ENCODE measurements at regions not wholly inside any gene's neighbourhood (a gene's known extent, or its start where the extent isn't known, plus 50 kb on each side); places are given as distances from the start of the nearest gene placed in this dataset.
"Not testable (repeated sequence)": the region's sequence is repeated elsewhere in the genome, so short reads cannot be mapped to it uniquely, and the experiment has no call there.

DNA sequence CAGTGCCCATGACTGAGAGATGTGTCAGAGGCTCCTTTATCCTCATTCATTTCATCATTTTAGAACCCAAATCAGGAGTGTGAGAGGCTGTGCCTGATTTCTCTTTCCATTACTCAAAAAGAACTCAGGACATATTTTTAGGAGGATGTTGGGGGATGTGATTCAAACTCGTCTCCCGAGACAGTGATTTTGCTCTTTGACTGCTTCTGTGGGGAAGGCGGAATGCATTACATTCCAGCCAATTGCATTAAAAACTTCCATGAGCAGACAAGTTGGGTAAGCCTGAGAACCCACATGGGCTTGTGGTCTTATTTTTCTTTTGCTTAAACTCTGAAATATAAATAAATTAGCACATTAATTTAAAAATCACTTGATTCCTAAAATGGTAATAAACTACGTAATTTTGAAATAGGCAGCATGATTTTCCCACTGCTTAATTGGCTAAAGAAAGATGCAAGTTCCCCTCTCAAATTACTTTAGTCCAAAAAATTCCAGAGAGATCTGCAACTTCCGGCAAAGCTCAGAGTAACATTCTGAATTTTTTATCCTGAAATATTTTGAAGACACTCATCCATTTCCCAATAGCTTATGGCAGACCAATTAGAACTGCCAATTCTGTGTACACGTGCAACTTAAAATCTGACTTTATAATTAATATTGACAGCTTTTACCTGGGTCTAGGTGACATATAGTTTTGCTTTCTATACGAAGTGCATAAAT lies 185.6 kb downstream of the C7orf25 start:
- FAIRE-seq (no peak), DNase-seq (ENCODE audit: low spot score in 2 of 2) (no peak)

DNA sequence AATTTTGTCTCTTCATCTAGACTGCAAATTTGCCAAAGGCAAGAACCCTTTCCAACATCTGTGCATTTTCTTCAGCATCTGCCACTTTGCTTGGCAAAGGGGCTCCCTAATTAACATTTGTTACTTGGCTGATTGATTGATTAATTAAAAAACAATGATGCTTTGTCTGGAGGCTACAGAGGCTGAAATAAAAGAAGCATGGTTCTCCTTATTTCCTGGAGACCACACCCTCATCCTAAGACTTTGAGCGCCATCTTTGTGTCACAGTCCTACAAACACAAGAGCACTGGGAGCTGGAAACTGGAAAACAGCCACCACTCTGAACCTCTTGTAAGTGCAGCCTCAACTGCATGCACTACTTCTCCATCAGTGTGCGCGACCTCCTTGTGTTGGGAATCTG lies 189.2 kb downstream of the C7orf25 start:
- no peak for FAIRE-seq
- no peak for DNase-seq (ENCODE audit: low spot score in 2 of 2)

DNA sequence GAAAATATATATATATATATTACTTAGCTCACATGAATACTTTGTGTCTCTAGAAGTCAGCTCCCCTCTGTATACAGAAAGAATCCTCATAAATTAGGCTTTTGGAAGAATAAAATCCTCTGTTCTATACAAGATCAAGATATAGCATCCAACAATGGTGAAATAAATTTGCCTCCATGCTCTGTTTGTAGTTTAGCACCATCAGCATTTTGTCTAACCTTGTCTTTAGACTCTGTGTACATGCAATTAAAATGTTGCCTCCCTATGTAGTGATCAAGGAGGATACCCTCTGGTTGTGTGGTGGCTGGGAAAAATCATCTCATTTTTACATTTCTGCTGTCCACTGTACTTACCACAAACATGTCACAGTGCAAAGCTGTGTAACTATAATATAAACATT lies 189.7 kb downstream of the C7orf25 start:
- DNase-seq (ENCODE audit: low spot score in 2 of 2) (no peak), FAIRE-seq (no peak)

DNA sequence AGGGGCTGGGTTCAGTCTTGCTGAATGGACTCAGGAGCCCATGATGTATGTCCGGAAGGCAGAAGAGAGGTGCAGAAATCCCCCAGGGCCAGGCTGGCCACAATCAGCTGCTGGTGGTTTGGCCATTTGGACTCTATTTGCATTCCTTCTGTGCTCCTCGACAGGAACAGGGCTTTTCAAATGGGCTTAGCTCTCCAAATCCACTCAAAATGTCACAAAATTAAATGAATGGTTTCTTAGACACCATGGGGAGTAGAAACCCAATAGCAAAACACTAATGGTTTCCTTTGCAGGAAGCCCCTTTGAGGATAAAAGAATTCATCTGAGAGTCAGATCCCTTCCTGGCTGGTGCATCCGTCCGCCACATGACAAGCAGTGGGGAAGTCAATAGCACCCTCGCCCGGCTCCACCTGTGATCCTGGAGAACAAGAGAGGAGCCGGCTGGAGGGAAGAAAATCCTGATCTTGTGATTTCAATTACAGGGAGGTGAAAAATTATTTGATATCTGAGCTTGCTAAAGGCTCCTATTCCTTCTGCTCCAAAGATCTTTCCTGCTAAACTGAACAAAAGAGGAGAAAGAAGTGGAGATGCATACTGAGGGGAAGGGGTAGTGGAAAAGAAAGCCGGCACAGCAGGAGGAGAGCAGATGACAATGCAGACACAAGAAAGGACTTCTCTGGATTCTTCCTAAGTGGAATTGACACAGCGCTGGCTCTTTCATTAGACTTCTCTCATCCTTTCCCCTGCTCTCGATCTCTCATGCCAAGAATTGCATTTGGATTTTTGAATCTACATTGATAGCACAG lies 190.7 kb downstream of the C7orf25 start:
- no peak for FAIRE-seq
- no peak for DNase-seq (ENCODE audit: low spot score in 2 of 2)

DNA sequence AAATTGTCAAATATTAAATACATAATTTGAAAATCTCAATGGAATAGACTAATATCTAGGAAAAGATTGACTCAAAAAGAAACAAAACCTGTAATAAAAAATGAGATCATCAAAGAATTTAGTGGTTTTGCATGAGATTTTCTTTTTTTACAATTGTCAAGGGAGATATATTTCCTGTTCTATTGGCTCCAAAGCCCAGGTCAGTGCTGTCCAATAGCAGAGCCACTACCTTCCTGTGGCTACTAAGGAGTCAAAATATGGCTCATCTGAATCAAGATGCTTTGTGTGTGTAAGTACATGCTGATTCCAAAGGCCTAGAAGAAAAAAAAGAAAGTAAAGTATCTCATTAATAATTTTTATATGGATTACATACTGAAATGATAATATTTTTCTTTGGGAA lies 191.9 kb downstream of the C7orf25 start:
- FAIRE-seq (no peak), DNase-seq (ENCODE audit: low spot score in 2 of 2) (no peak)

DNA sequence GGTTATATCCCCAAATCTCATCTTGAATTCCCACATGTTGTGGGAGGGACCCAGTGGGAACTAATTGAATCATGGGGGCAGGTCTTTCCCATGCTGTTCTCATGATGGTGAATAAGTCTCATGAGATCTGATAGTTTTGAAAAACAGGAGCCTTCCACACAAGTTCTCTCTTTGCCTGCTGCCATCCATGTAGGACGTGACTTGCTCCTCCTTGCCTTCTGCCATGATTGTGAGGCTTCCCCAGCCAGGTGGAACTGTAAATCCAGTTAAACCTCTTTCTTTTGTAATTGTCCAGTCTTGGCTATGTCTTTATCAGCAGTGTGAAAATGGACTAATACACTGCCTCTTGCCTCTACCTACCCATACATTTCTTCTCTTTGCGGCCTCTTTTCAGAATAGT lies 193.4 kb downstream of the C7orf25 start:
- FAIRE-seq; DNase-seq (ENCODE audit: low spot score in 2 of 2): not testable (repeated sequence)

DNA sequence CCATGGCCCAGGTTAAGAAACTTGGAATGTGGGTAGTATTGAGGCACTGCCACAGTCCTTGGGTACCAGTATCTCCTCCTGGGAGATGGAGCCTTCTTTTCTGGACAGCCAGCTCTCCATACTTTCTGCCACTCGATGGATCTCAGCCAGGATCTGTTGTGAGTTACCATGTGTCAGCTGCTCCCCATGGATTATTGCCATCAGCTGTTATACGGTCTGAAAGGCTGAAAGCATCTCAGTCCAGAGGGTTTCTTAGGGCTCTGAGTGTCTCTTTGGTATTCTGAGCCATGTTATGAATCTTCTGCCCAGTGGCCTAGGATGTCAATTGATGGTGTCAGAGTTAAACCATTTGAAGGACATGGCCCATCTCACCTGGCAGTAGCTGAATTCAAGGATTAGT lies 197.5 kb downstream of the C7orf25 start:
- DNase-seq (ENCODE audit: low spot score in 2 of 2) (no peak), FAIRE-seq (no peak)

DNA sequence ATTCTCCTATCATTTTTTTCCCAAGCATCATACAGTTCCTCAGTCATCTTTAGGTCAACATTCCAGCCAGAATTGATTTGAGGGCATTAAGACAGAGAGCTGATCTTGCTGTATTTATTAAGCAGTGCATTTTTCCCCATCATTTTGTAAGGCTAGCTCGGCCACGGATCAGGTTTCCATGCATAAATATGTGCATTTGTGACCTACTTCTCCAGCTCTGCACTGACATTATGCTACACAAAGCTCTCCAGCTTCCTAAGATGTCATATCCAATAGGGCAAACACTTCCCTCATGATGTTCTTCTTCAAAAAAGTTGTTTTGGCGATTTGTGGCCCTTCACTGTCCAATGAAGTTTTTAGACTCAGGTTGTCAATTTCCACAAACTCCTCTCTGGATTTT lies 202.6 kb downstream of the C7orf25 start:
- FAIRE-seq (no peak), DNase-seq (ENCODE audit: low spot score in 2 of 2) (no peak)

DNA sequence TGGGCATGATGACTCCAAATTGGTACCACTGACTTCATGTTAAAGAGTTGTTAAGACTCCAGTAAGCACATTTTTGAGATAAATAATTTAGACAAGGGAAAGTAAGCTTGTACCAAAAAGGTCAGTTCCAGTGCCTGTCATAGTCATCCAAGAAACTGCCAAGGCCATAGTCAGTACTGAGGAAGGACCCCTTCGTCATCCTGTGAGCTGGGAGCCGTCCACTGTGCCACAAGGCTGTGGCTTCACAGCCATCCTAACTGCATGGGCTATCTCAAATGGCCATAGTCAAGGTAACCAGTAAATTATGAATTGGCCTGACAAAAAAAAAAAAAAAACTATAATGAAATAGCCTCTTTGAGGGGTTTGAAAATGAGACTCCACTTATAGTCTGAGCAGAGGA lies 207.2 kb downstream of the C7orf25 start:
- no peak for FAIRE-seq
- no peak for DNase-seq (ENCODE audit: low spot score in 2 of 2)

DNA sequence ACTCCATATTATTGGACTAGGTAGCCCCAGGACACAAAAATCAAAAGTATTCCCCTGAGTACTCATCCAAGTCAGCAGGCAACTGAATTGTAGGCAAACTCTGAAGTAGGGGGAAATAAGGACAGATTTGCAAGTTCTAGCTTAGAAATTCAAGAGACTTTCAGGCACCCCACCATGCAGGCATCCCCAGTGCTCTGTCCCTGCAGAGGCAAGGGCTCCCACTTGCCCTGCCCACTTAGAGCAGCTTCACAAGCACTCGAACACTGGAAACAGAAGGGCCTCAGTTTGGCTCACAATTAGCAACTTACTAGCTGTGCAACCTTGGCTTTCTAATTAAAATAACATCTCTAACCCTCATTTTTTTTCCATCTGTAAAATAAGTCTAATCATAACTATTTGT lies 209.2 kb downstream of the C7orf25 start:
- FAIRE-seq, result no peak
- no peak for DNase-seq (ENCODE audit: low spot score in 2 of 2)

DNA sequence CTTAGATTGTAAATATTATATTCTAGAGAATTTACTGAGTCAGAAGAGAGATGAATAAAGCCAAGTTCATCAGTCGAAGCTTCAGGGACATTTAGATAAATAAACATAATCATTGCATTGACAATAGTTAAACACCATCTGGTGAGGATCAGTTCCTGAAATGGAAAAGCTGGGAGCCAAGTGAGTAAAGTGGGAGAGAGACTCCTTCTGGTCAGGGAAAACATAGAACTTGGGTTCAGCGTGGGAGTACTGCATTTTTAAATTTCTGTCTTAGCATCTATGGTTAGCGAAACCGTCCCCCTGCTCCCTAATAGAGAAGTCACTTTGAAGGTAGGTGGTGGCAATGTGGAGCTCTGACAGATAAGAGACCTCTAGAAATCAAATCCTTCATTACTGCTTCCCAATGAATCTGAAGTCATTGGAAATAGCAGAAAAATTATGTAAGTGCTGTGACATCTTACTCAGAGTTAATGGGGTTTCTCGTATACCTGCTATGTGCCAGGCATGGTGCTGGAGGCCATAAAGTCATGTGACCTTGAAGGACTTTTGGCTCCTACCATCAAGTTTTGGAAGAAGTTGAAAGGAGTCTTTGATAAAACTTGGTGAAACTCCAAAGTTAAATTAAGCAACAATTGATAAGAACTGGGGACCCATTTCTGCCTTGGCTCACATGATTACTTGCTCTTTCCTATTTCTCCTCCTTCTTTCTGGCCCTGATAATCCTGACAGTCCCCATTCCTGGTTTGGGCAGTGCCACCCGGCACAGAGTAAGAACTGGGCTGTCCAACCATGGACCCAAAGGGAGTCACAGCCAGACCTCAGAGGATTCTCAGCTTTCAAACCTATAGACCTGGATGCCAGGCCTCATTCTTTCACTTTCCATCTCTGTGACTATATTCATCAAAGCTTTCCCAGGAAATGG lies 211.2 kb downstream of the C7orf25 start:
- FAIRE-seq, result no peak
- DNase-seq (ENCODE audit: low spot score in 2 of 2), result no peak

DNA sequence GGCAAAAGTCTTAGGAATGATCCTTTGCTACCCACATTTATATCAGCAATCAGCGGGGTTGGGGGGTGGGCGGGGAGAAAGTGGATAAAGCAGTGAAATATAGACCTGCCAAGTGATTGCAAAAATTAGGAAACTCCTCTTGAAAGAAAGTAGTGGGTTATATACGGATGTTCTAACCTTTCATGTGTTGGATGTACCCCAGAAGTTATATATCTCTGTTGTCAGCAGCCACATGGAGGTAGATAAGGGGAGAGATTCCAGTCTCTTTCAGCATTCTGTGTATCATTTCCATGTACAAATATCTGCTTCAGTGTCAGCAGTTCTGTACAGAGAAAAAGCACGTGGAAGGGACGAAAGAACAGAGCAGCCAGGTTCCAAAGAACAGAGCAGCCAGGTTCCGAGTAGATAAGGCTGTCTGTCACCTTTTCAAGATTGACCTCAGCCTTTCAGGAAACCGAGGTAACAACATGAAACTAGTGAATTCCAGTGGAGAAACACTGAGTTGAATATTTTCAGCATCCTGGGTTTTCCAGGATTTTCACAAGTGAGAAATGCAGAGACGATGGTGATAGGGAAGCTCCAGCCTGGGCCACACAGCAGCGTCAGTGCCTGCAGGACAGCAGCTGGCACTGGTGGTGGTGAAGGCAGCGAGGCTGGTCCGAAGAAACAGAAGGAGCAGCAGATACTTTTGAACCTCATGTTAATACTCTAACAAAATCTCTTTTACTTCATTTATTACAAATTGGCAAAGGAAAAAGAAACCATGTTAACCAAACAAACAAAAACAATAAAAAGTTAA lies 212.3 kb downstream of the C7orf25 start:
- FAIRE-seq (no peak), DNase-seq (ENCODE audit: low spot score in 2 of 2) (no peak)

DNA sequence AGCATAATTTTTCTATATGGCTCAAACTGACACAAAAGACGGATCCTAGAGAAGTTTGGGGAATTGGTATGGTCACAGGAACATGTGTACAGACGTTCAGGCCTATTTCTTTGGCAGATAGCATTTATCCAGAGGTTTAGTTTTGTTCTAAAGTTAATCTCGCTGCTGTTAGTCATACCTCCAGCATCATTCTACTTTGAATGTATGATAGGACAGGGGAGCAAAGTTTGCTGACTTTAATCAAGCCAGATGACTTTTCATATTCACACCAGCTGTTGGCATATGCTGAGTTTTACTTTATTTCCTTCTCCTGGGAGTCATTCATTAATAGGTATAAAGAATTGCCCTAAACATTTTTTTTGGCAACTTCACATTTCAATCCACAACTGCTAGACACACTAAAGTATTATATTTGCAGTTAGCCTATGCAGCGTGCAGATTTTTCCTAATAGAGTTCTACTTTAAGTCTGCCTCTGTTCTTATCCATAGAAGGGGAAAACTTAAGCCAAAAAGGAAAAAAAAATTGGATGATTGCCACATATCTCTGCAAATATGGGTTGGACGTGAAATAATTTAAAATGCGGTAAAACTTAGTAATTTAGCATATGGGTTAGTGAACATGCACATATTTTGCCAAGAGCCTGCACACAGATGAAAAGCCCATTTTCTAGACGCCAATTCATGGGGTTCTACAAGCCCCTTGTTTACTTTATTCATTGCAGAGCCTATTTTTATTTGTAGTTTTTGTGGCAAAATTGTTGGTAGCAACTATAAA lies 213.1 kb downstream of the C7orf25 start:
- no peak for FAIRE-seq
- no peak for DNase-seq (ENCODE audit: low spot score in 2 of 2)

DNA sequence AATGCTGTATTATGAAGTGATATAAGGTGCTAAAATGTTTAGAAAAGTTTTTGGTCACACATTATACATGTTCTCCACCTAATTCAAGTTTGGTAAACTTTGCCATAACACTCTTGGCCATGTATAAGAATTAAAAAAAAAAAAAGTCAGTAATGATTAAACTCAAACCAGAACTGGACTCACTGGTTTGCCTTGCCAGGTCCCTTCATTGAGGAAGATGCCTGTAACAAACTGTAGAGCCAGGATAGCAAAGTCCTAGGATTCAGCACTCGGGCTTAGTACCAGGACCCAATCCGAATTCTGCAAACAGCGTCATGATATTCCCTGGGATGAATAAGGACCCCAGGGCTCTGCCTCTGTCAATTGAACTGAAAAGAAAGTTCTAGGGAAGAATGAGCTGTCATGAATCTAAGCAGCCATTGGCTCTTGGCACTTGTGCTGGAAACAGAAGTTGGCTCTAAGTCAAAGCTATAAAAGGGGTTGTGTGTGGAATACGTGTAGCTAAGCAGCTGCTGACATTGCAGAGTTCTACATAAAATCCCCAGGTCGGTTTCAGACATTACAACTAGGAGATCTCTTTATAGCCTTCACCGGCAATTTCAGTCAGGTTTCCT lies 216.9 kb downstream of the C7orf25 start:
- DNase-seq (ENCODE audit: low spot score in 2 of 2) (no peak), FAIRE-seq (no peak)

DNA sequence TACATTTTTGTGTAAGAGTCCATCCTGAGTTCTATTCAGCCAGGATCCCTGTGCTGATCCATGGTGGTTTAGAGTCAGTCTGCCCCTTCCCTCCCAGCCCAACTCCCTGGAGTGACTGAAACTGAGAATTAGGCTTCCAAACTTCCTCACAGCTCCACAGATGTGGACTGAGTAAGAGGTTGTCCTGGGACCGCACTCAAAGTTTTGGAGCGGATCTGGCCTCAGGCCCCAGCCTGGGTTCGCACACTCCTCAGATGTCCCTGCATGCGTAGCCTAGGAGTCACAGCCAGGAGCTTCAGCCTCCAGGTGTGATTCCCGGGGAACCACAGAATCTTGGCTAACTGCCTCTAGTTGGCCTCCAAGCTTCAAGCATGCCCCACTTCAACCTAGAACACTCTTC lies 218.1 kb downstream of the C7orf25 start:
- FAIRE-seq, result no peak

DNA sequence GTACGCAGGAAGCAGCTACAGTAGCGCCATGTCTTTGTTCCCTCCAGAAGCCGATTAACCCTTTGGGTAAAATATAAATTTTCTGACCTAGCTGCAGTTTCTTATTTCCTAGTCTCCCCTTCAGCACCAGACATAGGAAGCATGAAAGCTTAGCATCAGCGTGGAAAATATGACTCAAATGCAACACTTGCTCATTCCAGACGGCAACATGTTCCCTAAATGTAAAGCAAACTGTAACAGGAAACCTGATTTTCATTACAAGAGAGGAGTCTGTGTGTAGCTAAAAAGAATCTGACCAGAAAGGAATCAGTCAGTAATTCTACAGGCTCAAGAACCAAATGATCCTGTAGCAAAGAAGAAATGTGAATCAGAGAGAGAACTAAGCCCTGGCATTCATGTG lies 219.2 kb downstream of the C7orf25 start:
- FAIRE-seq (no peak), DNase-seq (ENCODE audit: low spot score in 2 of 2) (no peak)

More for the DNA sequence above, 218.1 kb downstream of the C7orf25 start:
- no peak for DNase-seq (ENCODE audit: low spot score in 2 of 2)

DNA sequence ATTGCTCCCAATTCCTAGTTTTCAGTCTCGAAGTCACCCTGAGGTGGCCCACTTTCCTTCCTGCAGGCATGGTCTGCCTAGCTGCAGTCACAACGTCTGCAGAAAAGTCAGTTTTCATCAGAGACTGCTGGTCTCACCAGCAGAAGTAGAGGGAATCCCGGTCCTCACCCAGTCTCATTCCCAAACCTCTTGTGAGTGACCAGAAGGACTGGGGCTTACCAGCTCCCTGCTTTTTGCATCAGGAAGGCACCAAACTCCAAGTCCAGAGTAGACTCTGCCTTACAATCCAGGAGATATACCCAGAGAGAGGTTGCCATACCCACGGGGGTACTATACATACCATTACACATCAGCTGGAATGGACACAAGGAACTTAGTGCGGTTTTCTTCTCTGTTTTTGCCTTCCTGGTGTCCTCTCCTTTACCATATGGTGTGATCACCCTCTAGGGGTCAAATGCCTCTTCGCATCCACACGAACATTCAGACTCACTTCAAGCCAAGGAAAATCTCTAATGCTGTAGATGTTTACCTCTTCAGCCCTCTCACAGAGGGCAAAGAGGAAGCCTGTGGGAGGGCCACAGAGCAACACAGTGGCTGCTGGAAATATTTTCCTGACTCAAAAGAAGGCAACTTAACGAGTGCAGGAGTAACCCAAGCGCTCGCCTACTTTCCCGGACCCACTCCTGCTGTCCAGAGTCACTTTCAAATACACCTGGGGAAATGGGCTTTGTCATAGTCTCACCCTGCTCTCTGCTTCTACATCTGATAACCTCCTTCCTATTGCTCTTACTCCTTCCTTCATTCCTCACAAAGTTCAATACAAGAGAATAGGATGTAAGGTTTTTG lies 220.9 kb downstream of the C7orf25 start:
- DNase-seq (ENCODE audit: low spot score in 2 of 2) (no peak), FAIRE-seq (no peak)

DNA sequence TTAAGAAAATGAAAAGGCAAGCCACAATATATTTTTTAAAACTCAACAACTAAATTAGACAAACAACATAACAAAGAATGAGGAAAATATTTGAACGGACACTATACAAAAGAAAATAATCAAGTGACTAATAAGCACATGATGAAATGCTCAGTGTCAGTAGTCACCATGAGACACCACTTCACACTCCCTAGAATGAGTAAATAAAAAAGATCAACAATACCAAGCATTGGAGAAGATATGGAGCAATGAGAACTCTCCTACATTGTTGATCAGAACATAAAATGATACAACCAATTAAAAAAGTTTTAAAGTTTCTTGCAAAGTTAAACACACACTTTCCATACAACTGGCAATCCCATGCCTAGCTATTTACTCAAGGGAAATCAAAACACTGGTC lies 222.2 kb downstream of the C7orf25 start:
- FAIRE-seq, result no peak
- no peak for DNase-seq (ENCODE audit: low spot score in 2 of 2)

Measured in frontal cortex (tissue), 3 donors.